ENCODE measurements at regions not wholly inside any gene's neighbourhood (a gene's known extent, or its start where the extent isn't known, plus 50 kb on each side); places are given as distances from the start of the nearest gene placed in this dataset.

GRCh38 chr13:109941221-109941620, 154.8 kb upstream of the IRS2 start:
- H3K14ac ChIP-seq (ENCODE audit: insufficient read length) = no peak overlapping the region
- H4K8ac ChIP-seq (ENCODE audit: extremely low read depth, insufficient read depth, low read length) = no peak overlapping the region
- no peak overlapping the region for H2AFZ ChIP-seq (ENCODE audit: low read length)
- H3K27me3 ChIP-seq (replicated peaks in 1 of 4; ENCODE audit: control insufficient read depth in 3 of 4, extremely low read depth in 1 of 4, insufficient read depth in 3 of 4, low read length in 3 of 4) = no peaks in the 10 kb centered on the region
- H2AK5ac ChIP-seq (ENCODE audit: low read depth, low read length) = no peak overlapping the region
- no peak overlapping the region for H2BK120ac ChIP-seq (replicated peaks; ENCODE audit: low read depth, low read length)
- no peak overlapping the region for H4K91ac ChIP-seq (replicated peaks; ENCODE audit: insufficient read length, low read length)
- no peak overlapping the region for H2BK15ac ChIP-seq (ENCODE audit: low read length)
- no peak overlapping the region for H3K4ac ChIP-seq (replicated peaks; ENCODE audit: insufficient read length, low read depth, low read length)
- FAIRE-seq = no peak
- H2BK12ac ChIP-seq (ENCODE audit: low read depth, low read length) = no peak overlapping the region
- no peaks in the 10 kb centered on the region for H3K79me1 ChIP-seq (ENCODE audit: low read depth, low read length)
- no peaks in the 10 kb centered on the region for H3K79me2 ChIP-seq (ENCODE audit: control insufficient read depth in 1 of 2, insufficient read depth in 2 of 2, low read length in 2 of 2)
- H2BK20ac ChIP-seq (ENCODE audit: low read length) = no peak overlapping the region
- no peak overlapping the region for H3K56ac ChIP-seq (replicated peaks; ENCODE audit: insufficient read length, low read depth, low read length)
- H3K18ac ChIP-seq (ENCODE audit: extremely low read depth, low read length) = no peak overlapping the region
- no peak overlapping the region for H2BK5ac ChIP-seq (ENCODE audit: low read depth, low read length)
- no peak overlapping the region for H3K9ac ChIP-seq (replicated peaks in 1 of 4; ENCODE audit: extremely low read depth in 1 of 4, low read depth in 3 of 4, low read length in 3 of 4)
- no peak overlapping the region for H3K4me2 ChIP-seq (ENCODE audit: insufficient read depth in 1 of 2, low read depth in 2 of 2, low read length in 2 of 2)
- no peaks in the 10 kb centered on the region for H3K36me3 ChIP-seq (ENCODE audit: control insufficient read depth in 2 of 4, insufficient read depth in 4 of 4, low read length in 3 of 4)
- H3K4me3 ChIP-seq (ENCODE audit: extremely low read depth in 1 of 4, insufficient read depth in 2 of 4, low read depth in 3 of 4, low read length in 4 of 4) = no peak overlapping the region
- no peak overlapping the region for H4K5ac ChIP-seq (ENCODE audit: insufficient read length, low read depth, low read length)
- no peak overlapping the region for H3K23ac ChIP-seq (ENCODE audit: insufficient read length)
- H3K23me2 ChIP-seq (ENCODE audit: low read depth, low read length) = no peaks in the 10 kb centered on the region
- H3K9me3 ChIP-seq (ENCODE audit: insufficient read depth in 2 of 2, low read depth in 1 of 2, low read length in 1 of 2) = no peaks in the 10 kb centered on the region; a peak in 1 of 4 replicates
- 89% methylated on average over 2 of the region's 2 CpGs; no CpG with 5 or more reads in 1 of the 2 experiments for WGBS, 2 experiments (ENCODE audit: extremely low coverage in 1 of 2, insufficient coverage in 1 of 2, insufficient read length in 1 of 2, insufficient replicate concordance in 2 of 2, low coverage in 1 of 2, low lambda C conversion rate in 2 of 2, missing lambda C conversion rate in 1 of 2)
- ChIA-PET CTCF (ENCODE audit: partially characterized antibody) (no interaction called here), POLR2A (ENCODE audit: partially characterized antibody) (no interaction called here)
- no peak for DNase-seq (ENCODE audit: low read depth in 1 of 2, low spot score in 2 of 2)
- no peak for TF ChIP-seq CHD2 (IDR thresholded peaks at IDR 0.05; ENCODE audit: low read length)
- no peak for TF ChIP-seq ASH2L (IDR thresholded peaks at IDR 0.05; ENCODE audit: low read length)
- TF ChIP-seq JUN (IDR thresholded peaks at IDR 0.05; ENCODE audit: low read depth, low read length) = no peak
- TF ChIP-seq JUND (IDR thresholded peaks at IDR 0.05; ENCODE audit: low read length) = no peak
- TF ChIP-seq SP2 (IDR thresholded peaks at IDR 0.05; ENCODE audit: low read length) = no peak
- TF ChIP-seq HDAC6 (IDR thresholded peaks at IDR 0.05; ENCODE audit: low read depth, low read length) = no peak
- TF ChIP-seq EGR1 (IDR thresholded peaks at IDR 0.05; ENCODE audit: borderline replicate concordance, low read depth, low read length) = no peak
- TF ChIP-seq CHD1 (IDR thresholded peaks at IDR 0.05; ENCODE audit: low read depth, low read length) = no peak
- TF ChIP-seq MAX (IDR thresholded peaks at IDR 0.05) = no peak
- no peak overlapping the region for H3K27ac ChIP-seq (ENCODE audit: low read depth, low read length)
- H3K4me1 ChIP-seq (replicated peaks in 1 of 4; ENCODE audit: control insufficient read depth in 3 of 4, insufficient read depth in 4 of 4, low read length in 3 of 4) = no peaks in the 10 kb centered on the region
- H4K20me1 ChIP-seq (replicated peaks in 1 of 2; ENCODE audit: control insufficient read depth in 1 of 2, insufficient read depth in 2 of 2, low read length in 2 of 2) = no peaks in the 10 kb centered on the region

All from H1 (cell line).